Upper lobe of left lung (tissue), 4 donors: ENCODE measurements at regions not wholly inside any gene's neighbourhood (a gene's known extent, or its start where the extent isn't known, plus 50 kb on each side); places are given as distances from the start of the nearest gene placed in this dataset.

Source experiments
- CTCF ChIP-seq, 6 experiments: fragments of 450-650 bp in 4 of 6; fragments of 200-600 bp in 2 of 6; sonication (generic) in 2 of 6; IDR thresholded peaks; one replicate each; pipeline ENCODE4 v1.5.1; 2016 to 2019; ENCODE audit warnings: antibody characterized with exemption in 6 of 6
- EP300 ChIP-seq, 4 donors: sonication (generic); formaldehyde crosslinking; IDR thresholded peaks; one replicate each; pipeline ENCODE4 v1.5.1; 2017; ENCODE audit warnings: antibody characterized with exemption in 4 of 4, control low read depth in 2 of 4
- POLR2A ChIP-seq, 4 donors: fragments of 450-650 bp; IDR thresholded peaks; one replicate each; pipeline ENCODE4 v1.5.1; 2016 to 2017; ENCODE audit warnings: antibody characterized with exemption in 4 of 4, mild to moderate bottlenecking in 2 of 4
- POLR2AphosphoS5 ChIP-seq, 2 donors: sonication (generic); formaldehyde crosslinking; IDR thresholded peaks; one replicate each; pipeline ENCODE4 v1.5.1; 2017; ENCODE audit warnings: antibody characterized with exemption in 2 of 2

- TF ChIP-seq POLR2A (IDR thresholded peaks at IDR 0.05): no peak
- TF ChIP-seq CTCF (IDR thresholded peaks at IDR 0.05): no peak
- no peak for TF ChIP-seq POLR2AphosphoS5 (IDR thresholded peaks at IDR 0.05)
- TF ChIP-seq EP300 (IDR thresholded peaks at IDR 0.05): no peak
Measured at GRCh38 chr6:76594109-76594508, 521.6 kb upstream of the IMPG1 start.
